PC-9 (cell line): ENCODE measurements at regions not wholly inside any gene's neighbourhood (a gene's known extent, or its start where the extent isn't known, plus 50 kb on each side); places are given as distances from the start of the nearest gene placed in this dataset.

Source experiments
- BruUV-seq: library from RNA; stranded (reverse); fragments of 400-500 nt; replicated peaks from 2 replicates; lab custom pipeline; 2021; lab: Mats Ljungman, UMichigan
- CTCF ChIA-PET: fragments of 300-600 bp; sonication (Branson Sonifier 250); formaldehyde crosslinking; loops from one replicate; lab custom pipeline; 2022; ENCODE audit warnings: antibody characterized with exemption; lab: Charles Lee
- POLR2A ChIA-PET: fragments of 300-600 bp; sonication (Branson Sonifier 250); formaldehyde crosslinking; loops from one replicate; lab custom pipeline; 2022; ENCODE audit warnings: antibody characterized with exemption; ENCODE audit not compliant: unreplicated experiment; lab: Charles Lee
- DNase-seq, 2 experiments: peaks; one replicate each; pipeline versions ENCODE4 v3.0.0 to v3.0.0-alpha.2; 2015 to 2022; ENCODE audit warnings: mixed read lengths in 1 of 2
- H2AFZ ChIP-seq: fragments of 200-600 bp; sonication (generic); 2 replicates; pipeline ENCODE4 v1.8.1; 2017; ENCODE audit warnings: antibody characterized with exemption
- H3F3A ChIP-seq: fragments of 200-600 bp; sonication (generic); 2 replicates; pipeline ENCODE4 v1.8.1; 2017; ENCODE audit warnings: antibody characterized with exemption, mild to moderate bottlenecking, low read depth; ENCODE audit not compliant: insufficient read depth
- H3K27ac ChIP-seq: fragments of 200-600 bp; sonication (generic); 2 replicates; pipeline ENCODE4 v1.6.1; 2016; ENCODE audit warnings: mixed run types
- H3K27me3 ChIP-seq: fragments of 200-600 bp; sonication (generic); 2 replicates; pipeline ENCODE4 v1.6.1; 2016; ENCODE audit warnings: low read depth, mixed run types; ENCODE audit not compliant: insufficient read depth
- H3K36me3 ChIP-seq: fragments of 200-600 bp; sonication (generic); 2 replicates; pipeline ENCODE4 v1.6.1; 2016; ENCODE audit warnings: low read depth, mixed run types
- H3K4me1 ChIP-seq: fragments of 200-600 bp; sonication (generic); replicated peaks from 2 replicates; pipeline ENCODE4 v1.6.1; 2016; ENCODE audit warnings: mixed run types; ENCODE audit not compliant: insufficient read depth
- H3K4me2 ChIP-seq: fragments of 200-600 bp; sonication (generic); 2 replicates; pipeline ENCODE4 v1.6.1; 2017; ENCODE audit warnings: mixed run types
- H3K4me3 ChIP-seq: fragments of 200-600 bp; sonication (generic); 2 replicates; pipeline ENCODE4 v1.6.1; 2016; ENCODE audit warnings: mixed run types
- H3K79me2 ChIP-seq: fragments of 200-600 bp; sonication (generic); 2 replicates; pipeline ENCODE4 v1.6.1; 2017; ENCODE audit warnings: low read depth, mixed run types
- H3K9me2 ChIP-seq: fragments of 200-600 bp; sonication (generic); 2 replicates; pipeline ENCODE4 v1.8.1; 2017; ENCODE audit warnings: mild to moderate bottlenecking; ENCODE audit not compliant: insufficient read depth
- H3K9me3 ChIP-seq: fragments of 200-600 bp; sonication (generic); 2 replicates; pipeline ENCODE4 v1.8.1; 2016; ENCODE audit warnings: low read depth; ENCODE audit not compliant: insufficient read depth
- H4K20me1 ChIP-seq: fragments of 200-600 bp; sonication (generic); 2 replicates; pipeline ENCODE4 v1.8.1; 2017; ENCODE audit not compliant: insufficient read depth
- CTCF ChIP-seq: fragments of 200-600 bp; sonication (generic); conservative IDR thresholded peaks from 2 replicates; pipeline ENCODE4 v1.6.1; 2017; ENCODE audit warnings: mixed run types, antibody characterized with exemption, mild to moderate bottlenecking, moderate library complexity
- EZH2 ChIP-seq: fragments of 200-600 bp; sonication (generic); IDR thresholded peaks from 2 replicates; pipeline ENCODE4 v1.8.0; 2017; ENCODE audit warnings: antibody characterized with exemption, low read depth
- intact Hi-C: fragments of 100-400 bp; cut with micrococcal nuclease; formaldehyde crosslinking; loops from one replicate; pipeline ENCODE4 v1.10.0; 2022; ENCODE audit not compliant: unreplicated experiment

GRCh38 chr1:102365071-102365470 is 368.3 kb upstream of the OLFM3 start:
- POLR2A ChIA-PET, result no interaction called here
- intact Hi-C loops, result no loop called here
- Histone ChIP-seq H3F3A (no peaks in the 10 kb centered on the region), H3K36me3 (no peaks in the 10 kb centered on the region), H3K27me3 (no peaks in the 10 kb centered on the region), H3K4me3 (no peak overlapping the region), H4K20me1 (no peaks in the 10 kb centered on the region), H3K79me2 (no peaks in the 10 kb centered on the region), H2AFZ (no peak overlapping the region), H3K9me2 (no peaks in the 10 kb centered on the region), H3K4me2 (no peak overlapping the region), H3K9me3 (no peaks in the 10 kb centered on the region), H3K4me1 (no peaks in the 10 kb centered on the region), H3K27ac (no peak overlapping the region)
- CTCF ChIA-PET, result no interaction called here
- no peak for DNase-seq
- no peak for TF ChIP-seq CTCF
- TF ChIP-seq EZH2, result no peak
- BruUV-seq, result no TSS peak

- Histone ChIP-seq H3K9me2 (no peaks in the 10 kb centered on the region), H3K9me3 (no peaks in the 10 kb centered on the region), H3K4me3 (no peak overlapping the region), H3K36me3 (no peaks in the 10 kb centered on the region), H3K27me3 (no peaks in the 10 kb centered on the region), H3K27ac (no peak overlapping the region), H3K4me2 (no peak overlapping the region), H4K20me1 (0 out of 2 replicates have a peak, but pooled peaks cover 3% of the 10 kb centered on the region), H2AFZ (no peak overlapping the region), H3K4me1 (no peaks in the 10 kb centered on the region), H3K79me2 (no peaks in the 10 kb centered on the region), H3F3A (no peaks in the 10 kb centered on the region; the same call in 1 of the 2 replicates)
- TF ChIP-seq EZH2 (no peak), CTCF (no peak)
- DNase-seq, result no peak
- ChIA-PET POLR2A (no interaction called here), CTCF (no interaction called here)
- intact Hi-C loops, result no loop called here
- BruUV-seq, result no TSS peak
These were observed 339.9 kb upstream of the OLFM3 start for GRCh38 chr1:102336602-102337001.

GRCh38 chr1:102318104-102318806 is 321.5 kb upstream of the OLFM3 start:
- DNase-seq, result no peak
- POLR2A ChIA-PET, result no interaction called here
- intact Hi-C loops, result no loop called here

More at GRCh38 chr1:102318104-102318806, 321.5 kb upstream of the OLFM3 start:
- Histone ChIP-seq H3K4me1 (no peaks in the 10 kb centered on the region), H3F3A (no peaks in the 10 kb centered on the region), H4K20me1 (no peaks in the 10 kb centered on the region), H3K27ac (no peak overlapping the region), H3K36me3 (no peaks in the 10 kb centered on the region), H2AFZ (no peak overlapping the region; the same call in 1 of the 2 replicates), H3K9me2 (no peaks in the 10 kb centered on the region), H3K9me3 (no peaks in the 10 kb centered on the region), H3K4me3 (no peak overlapping the region), H3K4me2 (no peak overlapping the region), H3K79me2 (no peaks in the 10 kb centered on the region), H3K27me3 (no peaks in the 10 kb centered on the region)
- CTCF ChIA-PET, result interaction anchor here (0.6 kb wide), 1 partner anchor 779 kb away, joined by 3 read pairs; no protein-coding TSS in a partner anchor
- TF ChIP-seq CTCF, result no peak
- TF ChIP-seq EZH2, result no peak
- no TSS peak for BruUV-seq
